K562 (cell line): ENCODE measurements at regions not wholly inside any gene's neighbourhood (a gene's known extent, or its start where the extent isn't known, plus 50 kb on each side); places are given as distances from the start of the nearest gene placed in this dataset.

Experiments
- ATF7 ChIP-seq: fragments of 450-650 bp; IDR thresholded peaks from 2 replicates; pipeline ENCODE4 v1.7.1; 2014; ENCODE audit warnings: mild to moderate bottlenecking, moderate library complexity
- CTBP1 ChIP-seq: fragments of 450-650 bp; IDR thresholded peaks from 2 replicates; pipeline ENCODE4 v1.6.1; 2016; ENCODE audit warnings: borderline replicate concordance
- DPF2 ChIP-seq: fragments of 450-650 bp; IDR thresholded peaks from 2 replicates; pipeline ENCODE4 v1.6.1; 2016
- FUS ChIP-seq: fragments of 200-400 bp; formaldehyde crosslinking; optimal IDR thresholded peaks from 2 replicates; pipeline ENCODE3; 2017; ENCODE audit warnings: low read depth, low read length
- MAZ ChIP-seq, 2 experiments: fragments of 450-650 bp in 1 of 2; sonication (generic) in 1 of 2; formaldehyde crosslinking; IDR thresholded peaks in 1 of 2; conservative IDR thresholded peaks in 1 of 2; 2 replicates each; pipeline versions ENCODE4 v1.4.0 to v1.5.0; 2020; ENCODE audit warnings: mild to moderate bottlenecking in 1 of 2, missing genetic modification reagents in 1 of 2
- NR1H2 ChIP-seq: sonication (generic); formaldehyde crosslinking; IDR thresholded peaks from 2 replicates; pipeline ENCODE4 v1.4.0; 2020; ENCODE audit warnings: mild to moderate bottlenecking, missing genetic modification reagents
- SMAD1 ChIP-seq: fragments of 150-350 bp; IDR thresholded peaks from 2 replicates; pipeline ENCODE4 v1.6.1; 2014; ENCODE audit warnings: low read length, low read depth; ENCODE audit not compliant: partially characterized antibody
- SRF ChIP-seq, 2 experiments: fragments of 250-450, 450-650 bp in 1 of 2; sonication (Bioruptor Pico) in 1 of 2; sonication (generic) in 1 of 2; formaldehyde crosslinking; IDR thresholded peaks; 2 replicates each; pipeline versions ENCODE4 v1.5.0 to v1.5.1; 2020 to 2022; ENCODE audit warnings: mild to moderate bottlenecking in 1 of 2, missing genetic modification reagents in 1 of 2
- ZSCAN29 ChIP-seq: fragments of 450-650 bp; IDR thresholded peaks from 2 replicates; pipeline ENCODE4 v1.6.1; 2017
- TF ChIP-seq, protein P1 (sequence below), 3 experiments: IDR thresholded peaks in 2 of 3; conservative IDR thresholded peaks in 1 of 3; 2 replicates each; pipeline ENCODE4 v1.5.1; 2011 to 2012; ENCODE audit warnings: low read length in 3 of 3, mild to moderate bottlenecking in 3 of 3, control low read depth in 2 of 3, improper control_type of control experiment in 1 of 3, inconsistent platforms in 1 of 3, low read depth in 1 of 3, mixed read lengths in 1 of 3, moderate library complexity in 1 of 3; ENCODE audit not compliant: insufficient read depth in 2 of 3
- TF ChIP-seq, protein P2 (sequence below): fragments of 250-450 bp; sonication (Bioruptor Pico); IDR thresholded peaks from 2 replicates; pipeline ENCODE4 v1.5.0; 2022; ENCODE audit warnings: mild to moderate bottlenecking
- TF ChIP-seq, protein P3 (sequence below), 2 experiments: fragments of 450-650 bp in 1 of 2; sonication (generic) in 1 of 2; formaldehyde crosslinking in 1 of 2; IDR thresholded peaks in 1 of 2; conservative IDR thresholded peaks in 1 of 2; 2 replicates each; pipeline versions ENCODE4 v1.6.1 to v1.8.1; 2016 to 2023; ENCODE audit warnings: mild to moderate bottlenecking in 2 of 2, moderate library complexity in 2 of 2, inconsistent platforms in 1 of 2, missing genetic modification reagents in 1 of 2

DNA sequence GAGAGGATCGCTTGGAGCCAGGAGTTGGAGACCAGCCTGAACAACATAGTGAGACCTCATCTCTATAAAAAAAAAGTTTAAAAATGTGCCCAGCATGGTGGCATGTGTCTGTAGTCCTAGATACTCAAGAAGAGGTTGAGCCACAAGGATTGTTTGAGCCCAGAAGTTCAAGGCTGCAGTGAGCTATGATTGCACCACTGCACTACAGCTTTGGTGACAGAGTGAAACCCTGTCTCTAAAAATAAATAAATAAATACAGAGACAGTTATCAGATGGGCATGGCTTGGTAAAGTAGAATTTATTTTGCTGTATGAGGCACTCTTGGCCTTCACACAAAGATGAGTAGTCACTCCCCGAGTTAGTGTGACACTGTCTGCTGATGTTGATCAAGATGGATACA, 54.1 kb upstream of the SPRY1 start:
- TF ChIP-seq ATF7, result no peak
- TF ChIP-seq, protein P1, sequence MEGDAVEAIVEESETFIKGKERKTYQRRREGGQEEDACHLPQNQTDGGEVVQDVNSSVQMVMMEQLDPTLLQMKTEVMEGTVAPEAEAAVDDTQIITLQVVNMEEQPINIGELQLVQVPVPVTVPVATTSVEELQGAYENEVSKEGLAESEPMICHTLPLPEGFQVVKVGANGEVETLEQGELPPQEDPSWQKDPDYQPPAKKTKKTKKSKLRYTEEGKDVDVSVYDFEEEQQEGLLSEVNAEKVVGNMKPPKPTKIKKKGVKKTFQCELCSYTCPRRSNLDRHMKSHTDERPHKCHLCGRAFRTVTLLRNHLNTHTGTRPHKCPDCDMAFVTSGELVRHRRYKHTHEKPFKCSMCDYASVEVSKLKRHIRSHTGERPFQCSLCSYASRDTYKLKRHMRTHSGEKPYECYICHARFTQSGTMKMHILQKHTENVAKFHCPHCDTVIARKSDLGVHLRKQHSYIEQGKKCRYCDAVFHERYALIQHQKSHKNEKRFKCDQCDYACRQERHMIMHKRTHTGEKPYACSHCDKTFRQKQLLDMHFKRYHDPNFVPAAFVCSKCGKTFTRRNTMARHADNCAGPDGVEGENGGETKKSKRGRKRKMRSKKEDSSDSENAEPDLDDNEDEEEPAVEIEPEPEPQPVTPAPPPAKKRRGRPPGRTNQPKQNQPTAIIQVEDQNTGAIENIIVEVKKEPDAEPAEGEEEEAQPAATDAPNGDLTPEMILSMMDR (IDR thresholded peaks at IDR 0.05 in 2 of 3, conservative IDR thresholded peaks at IDR 0.05 in 1 of 3; ENCODE audit: insufficient read depth in 2 of 3, low read depth in 1 of 3, low read length in 3 of 3), result no peak
- TF ChIP-seq NR1H2, result no peak
- no peak for TF ChIP-seq MAZ (CRISPR knock-in tag; conservative IDR thresholded peaks at IDR 0.05 in 1 of 2, IDR thresholded peaks at IDR 0.05 in 1 of 2)
- TF ChIP-seq CTBP1, result no peak
- TF ChIP-seq FUS, result no peak
- TF ChIP-seq, protein P2, sequence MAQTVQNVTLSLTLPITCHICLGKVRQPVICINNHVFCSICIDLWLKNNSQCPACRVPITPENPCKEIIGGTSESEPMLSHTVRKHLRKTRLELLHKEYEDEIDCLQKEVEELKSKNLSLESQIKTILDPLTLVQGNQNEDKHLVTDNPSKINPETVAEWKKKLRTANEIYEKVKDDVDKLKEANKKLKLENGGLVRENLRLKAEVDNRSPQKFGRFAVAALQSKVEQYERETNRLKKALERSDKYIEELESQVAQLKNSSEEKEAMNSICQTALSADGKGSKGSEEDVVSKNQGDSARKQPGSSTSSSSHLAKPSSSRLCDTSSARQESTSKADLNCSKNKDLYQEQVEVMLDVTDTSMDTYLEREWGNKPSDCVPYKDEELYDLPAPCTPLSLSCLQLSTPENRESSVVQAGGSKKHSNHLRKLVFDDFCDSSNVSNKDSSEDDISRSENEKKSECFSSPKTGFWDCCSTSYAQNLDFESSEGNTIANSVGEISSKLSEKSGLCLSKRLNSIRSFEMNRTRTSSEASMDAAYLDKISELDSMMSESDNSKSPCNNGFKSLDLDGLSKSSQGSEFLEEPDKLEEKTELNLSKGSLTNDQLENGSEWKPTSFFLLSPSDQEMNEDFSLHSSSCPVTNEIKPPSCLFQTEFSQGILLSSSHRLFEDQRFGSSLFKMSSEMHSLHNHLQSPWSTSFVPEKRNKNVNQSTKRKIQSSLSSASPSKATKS, result no peak
- no peak for TF ChIP-seq SMAD1
- no peak for TF ChIP-seq DPF2
- TF ChIP-seq, protein P3, sequence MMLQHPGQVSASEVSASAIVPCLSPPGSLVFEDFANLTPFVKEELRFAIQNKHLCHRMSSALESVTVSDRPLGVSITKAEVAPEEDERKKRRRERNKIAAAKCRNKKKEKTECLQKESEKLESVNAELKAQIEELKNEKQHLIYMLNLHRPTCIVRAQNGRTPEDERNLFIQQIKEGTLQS (IDR thresholded peaks at IDR 0.05), result no peak
- TF ChIP-seq, protein P3 (CRISPR knock-in tag; conservative IDR thresholded peaks at IDR 0.05), result no peak
- no peak for TF ChIP-seq ZSCAN29
- no peak for TF ChIP-seq SRF (CRISPR knock-in tag; IDR thresholded peaks at IDR 0.05)
